PC-3 (cell line): ENCODE measurements at regions not wholly inside any gene's neighbourhood (a gene's known extent, or its start where the extent isn't known, plus 50 kb on each side); places are given as distances from the start of the nearest gene placed in this dataset.

ENCODE experiments used
- ATAC-seq: fragments of 200-7000 bp; cut with Tn5 transposase; 2 replicates; pipeline ENCODE4 v1.9.1; 2020; ENCODE audit warnings: mild to moderate bottlenecking, moderate library complexity
- BruUV-seq: library from RNA; stranded (reverse); fragments of 400-500 nt; replicated peaks from 2 replicates; lab custom pipeline; 2021; lab: Mats Ljungman, UMichigan
- CTCF ChIA-PET: fragments of 300-600 bp; sonication (Branson Sonifier 250); formaldehyde crosslinking; loops from one replicate; lab custom pipeline; 2022; ENCODE audit warnings: antibody characterized with exemption; lab: Charles Lee
- POLR2A ChIA-PET: fragments of 300-600 bp; sonication (Branson Sonifier 250); formaldehyde crosslinking; loops from one replicate; lab custom pipeline; 2022; ENCODE audit warnings: antibody characterized with exemption; ENCODE audit not compliant: unreplicated experiment; lab: Charles Lee
- DNase-seq: peaks from one replicate; pipeline ENCODE4 v3.0.0-alpha.2; 2015
- H2AFZ ChIP-seq: fragments of 300-600 bp; sonication (generic); 2 replicates; pipeline ENCODE4 v1.6.0; 2016; ENCODE audit warnings: antibody characterized with exemption, low read length
- H3F3A ChIP-seq: fragments of 300-600 bp; sonication (generic); one replicate; pipeline ENCODE4 v1.6.0; 2017; ENCODE audit warnings: antibody characterized with exemption, low read length, control low read depth, mild to moderate bottlenecking; ENCODE audit not compliant: unreplicated experiment
- H3K27ac ChIP-seq: fragments of 300-600 bp; sonication (generic); 2 replicates; pipeline ENCODE4 v1.5.1; 2016; ENCODE audit warnings: mild to moderate bottlenecking, low read length
- H3K27me3 ChIP-seq: fragments of 300-600 bp; sonication (generic); 2 replicates; pipeline ENCODE4 v1.6.1; 2016; ENCODE audit warnings: low read length, mixed read lengths
- H3K36me3 ChIP-seq: fragments of 300-600 bp; sonication (generic); 2 replicates; pipeline ENCODE4 v1.6.1; 2016; ENCODE audit warnings: low read depth, mixed run types, low read length, mixed read lengths
- H3K4me1 ChIP-seq: fragments of 300-600 bp; sonication (generic); 2 replicates; pipeline ENCODE4 v1.5.1; 2016; ENCODE audit warnings: low read length; ENCODE audit not compliant: insufficient read depth
- H3K4me2 ChIP-seq: fragments of 300-600 bp; sonication (generic); 2 replicates; pipeline ENCODE4 v1.6.0; 2016; ENCODE audit warnings: low read length
- H3K4me3 ChIP-seq: fragments of 300-600 bp; sonication (generic); 2 replicates; pipeline ENCODE4 v1.5.1; 2016; ENCODE audit warnings: mild to moderate bottlenecking, low read length, mixed read lengths
- H3K79me2 ChIP-seq: fragments of 300-600 bp; sonication (generic); 2 replicates; pipeline ENCODE4 v1.6.1; 2017; ENCODE audit warnings: low read length, mixed read lengths
- H3K9ac ChIP-seq: fragments of 300-600 bp; sonication (generic); 2 replicates; pipeline ENCODE4 v1.6.0; 2016; ENCODE audit warnings: mild to moderate bottlenecking, low read length
- H3K9me2 ChIP-seq: fragments of 300-600 bp; sonication (generic); replicated peaks from 2 replicates; pipeline ENCODE4 v1.6.1; 2016; ENCODE audit warnings: mixed run types, low read length, mixed read lengths
- H3K9me3 ChIP-seq: fragments of 300-600 bp; sonication (generic); 2 replicates; pipeline ENCODE4 v1.6.1; 2016; ENCODE audit warnings: low read length, mixed read lengths
- H4K20me1 ChIP-seq: fragments of 300-600 bp; sonication (generic); 2 replicates; pipeline ENCODE4 v1.6.1; 2016; ENCODE audit warnings: low read length, mixed read lengths
- EZH2 ChIP-seq: fragments of 300-600 bp; sonication (generic); IDR thresholded peaks from one replicate; pipeline ENCODE4 v1.6.1; 2017; ENCODE audit warnings: antibody characterized with exemption, mild to moderate bottlenecking, low read length; ENCODE audit not compliant: unreplicated experiment
- EZH2phosphoT487 ChIP-seq: fragments of 300-600 bp; sonication (generic); IDR thresholded peaks from 2 replicates; pipeline ENCODE4 v1.6.1; 2018; ENCODE audit warnings: mild to moderate bottlenecking, antibody characterized with exemption, low read length, borderline replicate concordance
- intact Hi-C: fragments of 100-400 bp; cut with micrococcal nuclease; formaldehyde crosslinking; loops from 2 replicates; pipeline ENCODE4 v1.9.0; 2023
- TF ChIP-seq, protein P1 (sequence below): fragments of 300-600 bp; sonication (generic); conservative IDR thresholded peaks from 2 replicates; pipeline ENCODE4 v1.5.1; 2017; ENCODE audit warnings: antibody characterized with exemption, low read depth, mild to moderate bottlenecking, low read length

DNA sequence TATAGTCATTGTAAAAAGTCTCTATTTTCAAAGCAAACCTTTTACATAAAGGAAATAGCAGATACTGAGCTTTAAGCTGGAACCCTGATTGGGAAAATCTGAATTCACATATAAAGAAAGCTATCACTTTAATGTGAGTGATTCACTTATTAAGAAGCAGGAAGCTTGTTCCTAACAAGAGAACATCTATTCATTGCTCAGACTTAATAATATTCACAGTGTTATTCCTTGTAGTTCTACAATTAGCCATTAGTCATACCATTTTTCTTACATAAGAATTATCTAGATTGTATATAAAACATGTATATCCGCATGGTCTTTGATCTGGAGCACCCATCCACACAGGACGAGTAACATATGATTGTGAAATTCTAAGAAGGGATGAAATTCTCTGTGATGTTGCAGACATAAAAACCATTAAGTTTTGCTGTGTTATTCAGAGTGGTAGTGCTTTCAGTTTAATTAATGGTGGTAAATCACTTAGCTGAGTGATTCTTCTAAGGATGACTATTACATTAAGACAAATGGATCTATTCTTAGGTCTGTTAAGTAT, 71.1 kb upstream of the FOXQ1 start:
- DNase-seq: peak; percentile 5

DNA sequence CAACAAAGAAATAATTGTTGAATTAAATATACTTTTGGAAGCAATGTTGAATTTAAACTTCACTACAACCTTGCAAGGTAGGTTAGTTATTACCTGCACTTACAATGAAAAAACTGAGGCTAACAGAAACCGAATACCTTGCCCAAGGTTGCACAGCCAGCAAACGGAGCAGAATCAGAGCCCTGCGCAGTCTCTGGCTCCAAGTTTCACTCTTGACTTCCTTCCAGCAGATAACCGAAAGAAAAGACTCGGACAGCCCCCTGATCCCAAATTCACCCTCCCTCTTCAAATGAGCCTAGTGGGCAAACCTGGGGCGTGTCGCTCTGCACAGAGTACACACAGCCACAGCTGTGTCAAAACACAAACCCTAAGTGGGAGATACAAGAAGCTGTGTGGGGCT, 72.1 kb upstream of the FOXQ1 start:
- POLR2A ChIA-PET: no interaction called here

More for the DNA sequence above, 71.1 kb upstream of the FOXQ1 start:
- H3K9ac ChIP-seq: no peak overlapping the region
- no peak for TF ChIP-seq EZH2phosphoT487
- TF ChIP-seq, protein P1, sequence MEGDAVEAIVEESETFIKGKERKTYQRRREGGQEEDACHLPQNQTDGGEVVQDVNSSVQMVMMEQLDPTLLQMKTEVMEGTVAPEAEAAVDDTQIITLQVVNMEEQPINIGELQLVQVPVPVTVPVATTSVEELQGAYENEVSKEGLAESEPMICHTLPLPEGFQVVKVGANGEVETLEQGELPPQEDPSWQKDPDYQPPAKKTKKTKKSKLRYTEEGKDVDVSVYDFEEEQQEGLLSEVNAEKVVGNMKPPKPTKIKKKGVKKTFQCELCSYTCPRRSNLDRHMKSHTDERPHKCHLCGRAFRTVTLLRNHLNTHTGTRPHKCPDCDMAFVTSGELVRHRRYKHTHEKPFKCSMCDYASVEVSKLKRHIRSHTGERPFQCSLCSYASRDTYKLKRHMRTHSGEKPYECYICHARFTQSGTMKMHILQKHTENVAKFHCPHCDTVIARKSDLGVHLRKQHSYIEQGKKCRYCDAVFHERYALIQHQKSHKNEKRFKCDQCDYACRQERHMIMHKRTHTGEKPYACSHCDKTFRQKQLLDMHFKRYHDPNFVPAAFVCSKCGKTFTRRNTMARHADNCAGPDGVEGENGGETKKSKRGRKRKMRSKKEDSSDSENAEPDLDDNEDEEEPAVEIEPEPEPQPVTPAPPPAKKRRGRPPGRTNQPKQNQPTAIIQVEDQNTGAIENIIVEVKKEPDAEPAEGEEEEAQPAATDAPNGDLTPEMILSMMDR: no peak
- no peak for TF ChIP-seq EZH2
- no peaks in the 10 kb centered on the region for H3K9me3 ChIP-seq
- no peak overlapping the region for H3K4me3 ChIP-seq
- ChIA-PET CTCF (no interaction called here), POLR2A (interaction anchor here (0.5 to 0.7 kb wide), 2 partner anchors 75 to 129 kb away, joined by 3 read pairs; no protein-coding TSS in a partner anchor)
- no peaks in the 10 kb centered on the region for H4K20me1 ChIP-seq
- intact Hi-C loops: no loop called here
- H3K36me3 ChIP-seq: no peaks in the 10 kb centered on the region
- H3F3A ChIP-seq: no peaks in the 10 kb centered on the region
- no peaks in the 10 kb centered on the region for H3K79me2 ChIP-seq
- no peak for ATAC-seq
- H3K4me2 ChIP-seq: no peak overlapping the region
- no peak overlapping the region for H3K27ac ChIP-seq
- no TSS peak for BruUV-seq
- no peak overlapping the region for H2AFZ ChIP-seq
- H3K4me1 ChIP-seq: no peaks in the 10 kb centered on the region
- H3K9me2 ChIP-seq: no peaks in the 10 kb centered on the region
- peaks cover 83% of the 10 kb centered on the region for H3K27me3 ChIP-seq

DNA sequence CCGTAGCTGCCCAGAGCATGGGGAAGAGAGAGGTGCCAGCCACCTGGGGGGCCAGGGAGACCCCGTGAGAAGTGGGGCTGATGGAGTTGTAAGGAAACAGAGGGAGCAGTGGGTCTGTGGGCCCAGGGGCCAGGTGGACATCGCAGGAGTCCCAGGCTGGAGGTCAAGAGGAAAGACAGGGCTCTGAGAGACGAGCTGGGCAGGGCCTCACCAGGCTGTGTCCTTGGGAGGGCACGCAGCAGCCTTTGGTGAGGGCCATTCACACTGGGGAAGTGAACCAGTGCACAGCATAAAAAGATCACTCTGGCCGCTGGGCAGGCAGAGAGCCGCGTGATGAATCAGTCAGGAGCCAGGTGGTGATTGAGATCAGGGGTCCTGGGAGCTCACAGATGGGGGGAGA, 73.9 kb upstream of the FOXQ1 start:
- TF ChIP-seq, protein P1: no peak
- TF ChIP-seq EZH2 (no peak), EZH2phosphoT487 (no peak)
- no peak for DNase-seq
- no peak for ATAC-seq
- Histone ChIP-seq H3K4me1 (no peaks in the 10 kb centered on the region), H3K27me3 (peaks cover 78% of the 10 kb centered on the region), H3K4me3 (no peak overlapping the region), H4K20me1 (no peaks in the 10 kb centered on the region), H2AFZ (no peak overlapping the region), H3F3A (no peaks in the 10 kb centered on the region), H3K4me2 (no peak overlapping the region), H3K36me3 (no peaks in the 10 kb centered on the region), H3K9me3 (no peaks in the 10 kb centered on the region), H3K9me2 (no peaks in the 10 kb centered on the region), H3K27ac (no peak overlapping the region), H3K9ac (no peak overlapping the region), H3K79me2 (no peaks in the 10 kb centered on the region)
- ChIA-PET POLR2A (no interaction called here), CTCF (interaction anchor here (0.6 kb wide), 1 partner anchor 287 kb away, joined by 3 read pairs; no protein-coding TSS in a partner anchor)
- no TSS peak for BruUV-seq
- intact Hi-C loops: no loop called here

More for the DNA sequence above, 72.1 kb upstream of the FOXQ1 start:
- no peak overlapping the region for H3K4me2 ChIP-seq
- intact Hi-C loops: no loop called here
- TF ChIP-seq EZH2 (no peak), EZH2phosphoT487 (no peak)
- TF ChIP-seq, protein P1: no peak
- no peaks in the 10 kb centered on the region for H3K4me1 ChIP-seq
- H3K9ac ChIP-seq: no peak overlapping the region
- peaks cover 76% of the 10 kb centered on the region for H3K27me3 ChIP-seq
- no peaks in the 10 kb centered on the region for H3K36me3 ChIP-seq
- DNase-seq (no peak), ATAC-seq (no peak)
- H3F3A ChIP-seq: no peaks in the 10 kb centered on the region
- H3K9me3 ChIP-seq: no peaks in the 10 kb centered on the region
- no peak overlapping the region for H3K4me3 ChIP-seq
- H3K9me2 ChIP-seq: no peaks in the 10 kb centered on the region
- no peaks in the 10 kb centered on the region for H4K20me1 ChIP-seq
- no peak overlapping the region for H3K27ac ChIP-seq
- CTCF ChIA-PET: no interaction called here
- no peak overlapping the region for H2AFZ ChIP-seq
- BruUV-seq: no TSS peak
- no peaks in the 10 kb centered on the region for H3K79me2 ChIP-seq
